DOHH2 (cell line): ENCODE measurements at regions not wholly inside any gene's neighbourhood (a gene's known extent, or its start where the extent isn't known, plus 50 kb on each side); places are given as distances from the start of the nearest gene placed in this dataset.

ENCODE experiments used
- H3F3A ChIP-seq: fragments of 200-600 bp; sonication (generic), shearing (Covaris generic); 2 replicates; pipeline ENCODE4 v1.6.0; 2016; ENCODE audit warnings: antibody characterized with exemption, mild to moderate bottlenecking; ENCODE audit not compliant: control insufficient read depth, insufficient read depth
- H3K27ac ChIP-seq: fragments of 200-600 bp; sonication (generic); 2 replicates; pipeline ENCODE4 v1.5.1; 2014; ENCODE audit warnings: low read depth, mild to moderate bottlenecking, low read length, moderate library complexity
- H3K27me3 ChIP-seq: fragments of 200-600 bp; sonication (generic); 2 replicates; pipeline ENCODE4 v1.6.1; 2014; ENCODE audit warnings: mild to moderate bottlenecking, low read length, mixed read lengths; ENCODE audit not compliant: control insufficient read depth
- H3K36me3 ChIP-seq: fragments of 200-600 bp; sonication (generic); 2 replicates; pipeline ENCODE4 v1.6.1; 2014; ENCODE audit warnings: mild to moderate bottlenecking, low read length, moderate library complexity, mixed read lengths; ENCODE audit not compliant: control insufficient read depth
- H3K4me1 ChIP-seq: fragments of 200-600 bp; sonication (generic); 2 replicates; pipeline ENCODE4 v1.6.1; 2014; ENCODE audit warnings: mild to moderate bottlenecking, low read length, mixed read lengths; ENCODE audit not compliant: control insufficient read depth
- H3K4me2 ChIP-seq: fragments of 200-600 bp; sonication (generic); 2 replicates; pipeline ENCODE4 v1.6.0; 2014; ENCODE audit warnings: mild to moderate bottlenecking, low read length, moderate library complexity
- H3K4me3 ChIP-seq: fragments of 200-600 bp; sonication (generic); 2 replicates; pipeline ENCODE4 v1.5.1; 2014; ENCODE audit warnings: mild to moderate bottlenecking, low read length, mixed read lengths
- H3K79me2 ChIP-seq: fragments of 200-600 bp; sonication (generic); 2 replicates; pipeline ENCODE4 v1.6.1; 2014; ENCODE audit warnings: mild to moderate bottlenecking, low read length, mixed read lengths; ENCODE audit not compliant: control insufficient read depth
- H3K9me2 ChIP-seq: fragments of 200-600 bp; sonication (generic); replicated peaks from 2 replicates; pipeline ENCODE4 v1.6.1; 2014; ENCODE audit warnings: mild to moderate bottlenecking, low read length, mixed read lengths; ENCODE audit not compliant: control insufficient read depth
- H3K9me3 ChIP-seq: fragments of 200-600 bp; sonication (generic); 2 replicates; pipeline ENCODE4 v1.6.1; 2014; ENCODE audit warnings: antibody characterized with exemption, low read length, mixed read lengths; ENCODE audit not compliant: control insufficient read depth, insufficient read depth
- H4K20me1 ChIP-seq: fragments of 200-600 bp; sonication (generic); 2 replicates; pipeline ENCODE4 v1.6.0; 2014; ENCODE audit warnings: low read depth, mild to moderate bottlenecking, antibody characterized with exemption, low read length, moderate library complexity; ENCODE audit not compliant: control insufficient read depth, insufficient read depth
- EZH2phosphoT487 ChIP-seq: fragments of 200-600 bp; sonication (generic); IDR thresholded peaks from 2 replicates; pipeline ENCODE4 v1.6.1; 2017; ENCODE audit warnings: borderline replicate concordance, mild to moderate bottlenecking, antibody characterized with exemption, low read length, moderate library complexity, mixed read lengths
- TF ChIP-seq, protein P1 (sequence below): fragments of 200-600 bp; sonication (generic); IDR thresholded peaks from one replicate; pipeline ENCODE4 v1.5.1; 2014; ENCODE audit warnings: antibody characterized with exemption, mild to moderate bottlenecking, low read depth, low read length; ENCODE audit not compliant: poor library complexity, severe bottlenecking

DNA sequence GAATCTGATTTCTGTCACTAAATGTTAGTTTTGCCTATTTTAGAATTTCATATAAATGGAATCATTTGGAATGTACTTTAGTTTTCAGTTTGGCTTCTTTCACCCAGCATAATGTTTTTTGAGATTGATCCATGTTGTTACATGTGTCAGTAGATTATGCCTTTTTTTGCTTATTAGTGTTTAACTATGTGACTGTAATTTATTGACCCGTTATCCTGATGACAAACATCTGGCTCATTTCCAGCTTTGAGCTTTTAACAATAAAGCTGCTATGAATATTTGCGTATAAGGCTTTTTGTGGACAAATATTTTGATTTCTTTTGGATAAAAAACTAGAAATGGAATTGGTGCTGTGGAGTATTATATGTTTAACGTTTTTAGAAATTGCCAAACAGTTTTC, 254.5 kb upstream of the CFAP20DC start:
- TF ChIP-seq, protein P1, sequence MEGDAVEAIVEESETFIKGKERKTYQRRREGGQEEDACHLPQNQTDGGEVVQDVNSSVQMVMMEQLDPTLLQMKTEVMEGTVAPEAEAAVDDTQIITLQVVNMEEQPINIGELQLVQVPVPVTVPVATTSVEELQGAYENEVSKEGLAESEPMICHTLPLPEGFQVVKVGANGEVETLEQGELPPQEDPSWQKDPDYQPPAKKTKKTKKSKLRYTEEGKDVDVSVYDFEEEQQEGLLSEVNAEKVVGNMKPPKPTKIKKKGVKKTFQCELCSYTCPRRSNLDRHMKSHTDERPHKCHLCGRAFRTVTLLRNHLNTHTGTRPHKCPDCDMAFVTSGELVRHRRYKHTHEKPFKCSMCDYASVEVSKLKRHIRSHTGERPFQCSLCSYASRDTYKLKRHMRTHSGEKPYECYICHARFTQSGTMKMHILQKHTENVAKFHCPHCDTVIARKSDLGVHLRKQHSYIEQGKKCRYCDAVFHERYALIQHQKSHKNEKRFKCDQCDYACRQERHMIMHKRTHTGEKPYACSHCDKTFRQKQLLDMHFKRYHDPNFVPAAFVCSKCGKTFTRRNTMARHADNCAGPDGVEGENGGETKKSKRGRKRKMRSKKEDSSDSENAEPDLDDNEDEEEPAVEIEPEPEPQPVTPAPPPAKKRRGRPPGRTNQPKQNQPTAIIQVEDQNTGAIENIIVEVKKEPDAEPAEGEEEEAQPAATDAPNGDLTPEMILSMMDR = no peak
- TF ChIP-seq EZH2phosphoT487 = no peak
- Histone ChIP-seq H3K4me2 (no peak overlapping the region), H3F3A (no peaks in the 10 kb centered on the region), H3K4me3 (no peak overlapping the region), H4K20me1 (no peaks in the 10 kb centered on the region), H3K4me1 (peaks cover 12% of the 10 kb centered on the region), H3K9me2 (no peaks in the 10 kb centered on the region), H3K27me3 (no peaks in the 10 kb centered on the region), H3K36me3 (no peaks in the 10 kb centered on the region), H3K9me3 (no peaks in the 10 kb centered on the region), H3K27ac (no peak overlapping the region), H3K79me2 (no peaks in the 10 kb centered on the region)

DNA sequence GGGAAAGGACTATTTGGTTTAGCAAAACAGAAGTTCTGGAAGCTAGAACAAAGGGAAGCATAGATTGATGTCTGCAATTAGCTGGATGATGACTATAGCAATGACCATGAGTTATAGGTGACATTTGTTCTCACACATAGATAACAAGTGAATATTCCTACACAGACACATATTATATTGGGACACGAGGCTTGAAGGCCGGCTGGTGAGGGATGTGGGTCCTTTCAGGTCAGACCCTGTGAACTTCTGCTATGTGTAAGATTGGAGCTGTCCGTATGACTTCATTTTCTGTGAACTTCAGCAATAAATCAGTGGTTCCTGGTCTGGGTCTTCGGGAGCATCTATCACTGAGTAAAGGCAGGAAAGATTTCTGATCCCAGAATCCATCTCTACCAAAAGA, 253.6 kb upstream of the CFAP20DC start:
- no peaks in the 10 kb centered on the region for H3K9me2 ChIP-seq

DNA sequence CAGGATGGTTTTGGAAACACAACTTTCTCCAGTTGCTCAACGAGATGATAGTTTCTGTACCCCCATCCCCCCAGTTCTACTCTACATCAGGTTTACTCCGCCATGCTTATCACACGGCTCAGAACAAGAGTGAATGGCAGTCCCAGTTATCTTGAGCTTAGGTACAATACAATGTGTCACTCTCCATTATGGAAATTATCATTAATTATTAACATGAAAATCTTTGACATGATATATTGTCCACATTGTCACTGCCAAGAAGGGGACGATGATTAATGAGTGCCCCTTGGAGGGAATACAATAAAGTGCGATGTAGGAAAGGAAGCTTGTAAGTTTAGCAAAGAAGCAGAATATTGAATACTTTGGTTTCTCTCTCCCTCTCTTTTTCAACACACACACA, 252.6 kb upstream of the CFAP20DC start:
- no peak overlapping the region for H3K4me3 ChIP-seq
- peaks cover 12% of the 10 kb centered on the region for H3K4me1 ChIP-seq
- H3K36me3 ChIP-seq = no peaks in the 10 kb centered on the region
- no peak overlapping the region for H3K4me2 ChIP-seq
- no peak overlapping the region for H3K27ac ChIP-seq
- H3K9me2 ChIP-seq = no peaks in the 10 kb centered on the region
- H3K79me2 ChIP-seq = no peaks in the 10 kb centered on the region
- no peaks in the 10 kb centered on the region for H4K20me1 ChIP-seq
- no peaks in the 10 kb centered on the region for H3K9me3 ChIP-seq
- no peaks in the 10 kb centered on the region for H3F3A ChIP-seq
- H3K27me3 ChIP-seq = no peaks in the 10 kb centered on the region
- TF ChIP-seq, protein P1 = no peak
- no peak for TF ChIP-seq EZH2phosphoT487

More for the DNA sequence above, 253.6 kb upstream of the CFAP20DC start:
- no peak for TF ChIP-seq EZH2phosphoT487
- TF ChIP-seq, protein P1 = no peak
- no peak overlapping the region for H3K27ac ChIP-seq
- no peak overlapping the region for H3K4me3 ChIP-seq
- H3K9me3 ChIP-seq = no peaks in the 10 kb centered on the region
- no peaks in the 10 kb centered on the region for H3K79me2 ChIP-seq
- no peaks in the 10 kb centered on the region for H3F3A ChIP-seq
- H3K4me1 ChIP-seq = peaks cover 12% of the 10 kb centered on the region
- no peaks in the 10 kb centered on the region for H4K20me1 ChIP-seq
- H3K4me2 ChIP-seq = no peak overlapping the region
- H3K36me3 ChIP-seq = no peaks in the 10 kb centered on the region
- H3K27me3 ChIP-seq = no peaks in the 10 kb centered on the region
